ENCODE measurements at regions not wholly inside any gene's neighbourhood (a gene's known extent, or its start where the extent isn't known, plus 50 kb on each side); places are given as distances from the start of the nearest gene placed in this dataset.

GRCh38 chr13:110012102-110012739 lies 225.8 kb upstream of the IRS2 start:
- peak; percentile 99 for DNase-seq (ENCODE audit: extremely low read depth, low read depth)

GRCh38 chr13:110010404-110011138 lies 224.2 kb upstream of the IRS2 start:
- TF ChIP-seq CTCF (IDR thresholded peaks at IDR 0.05; ENCODE audit: low read depth, low read length, missing control alignments) = no peak
- H3K4me3 ChIP-seq (replicated peaks; ENCODE audit: low read depth, low read length) = no peak overlapping the region
- DNase-seq (ENCODE audit: extremely low read depth, low read depth) = no peak

More at GRCh38 chr13:110012102-110012739, 225.8 kb upstream of the IRS2 start:
- no peak for TF ChIP-seq CTCF (IDR thresholded peaks at IDR 0.05; ENCODE audit: low read depth, low read length, missing control alignments)
- no peak overlapping the region for H3K4me3 ChIP-seq (replicated peaks; ENCODE audit: low read depth, low read length)

GRCh38 chr13:110008816-110009215 lies 222.4 kb upstream of the IRS2 start:
- DNase-seq (ENCODE audit: extremely low read depth, low read depth) = no peak
- TF ChIP-seq CTCF (IDR thresholded peaks at IDR 0.05; ENCODE audit: low read depth, low read length, missing control alignments) = no peak

GRCh38 chr13:110006304-110006703 lies 219.9 kb upstream of the IRS2 start:
- no peak for DNase-seq (ENCODE audit: extremely low read depth, low read depth)
- no peak overlapping the region for H3K4me3 ChIP-seq (replicated peaks; ENCODE audit: low read depth, low read length)
- TF ChIP-seq CTCF (IDR thresholded peaks at IDR 0.05; ENCODE audit: low read depth, low read length, missing control alignments) = no peak

More at GRCh38 chr13:110008816-110009215, 222.4 kb upstream of the IRS2 start:
- no peak overlapping the region for H3K4me3 ChIP-seq (replicated peaks; ENCODE audit: low read depth, low read length)

- TF ChIP-seq CTCF (IDR thresholded peaks at IDR 0.05; ENCODE audit: low read depth, low read length, missing control alignments) = no peak
- DNase-seq (ENCODE audit: extremely low read depth, low read depth) = no peak
- H3K4me3 ChIP-seq (replicated peaks; ENCODE audit: low read depth, low read length) = no peak overlapping the region
Observed at GRCh38 chr13:110005563-110005962, 219.2 kb upstream of the IRS2 start.

GRCh38 chr13:110004814-110005213 lies 218.4 kb upstream of the IRS2 start:
- no peak for TF ChIP-seq CTCF (IDR thresholded peaks at IDR 0.05; ENCODE audit: low read depth, low read length, missing control alignments)
- no peak overlapping the region for H3K4me3 ChIP-seq (replicated peaks; ENCODE audit: low read depth, low read length)
- DNase-seq (ENCODE audit: extremely low read depth, low read depth) = no peak
